ENCODE measurements at regions not wholly inside any gene's neighbourhood (a gene's known extent, or its start where the extent isn't known, plus 50 kb on each side); places are given as distances from the start of the nearest gene placed in this dataset.

- Histone ChIP-seq H3K27me3 (ENCODE audit: insufficient read depth in 3 of 3, low read length in 2 of 3) (peaks cover 0 to 7% (median 0%) of the 10 kb centered on the region in 3 donors), H3K4me3 (no peak overlapping the region), H3K9me3 (no peaks in the 10 kb centered on the region), H3K4me1 (no peaks in the 10 kb centered on the region), H3K27ac (no peak overlapping the region), H3K36me3 (ENCODE audit: insufficient read depth in 1 of 2, low read depth in 1 of 2) (no peaks in the 10 kb centered on the region)
- WGBS, 3 donors = 60 to 76% (median 74%) methylated on average over 4 of the region's 4 CpGs
- TF ChIP-seq CTCF (IDR thresholded peaks at IDR 0.05) = no peak
- no peak for ATAC-seq
- intact Hi-C loops (cut with DNase I) = no loop called here
- no peak for DNase-seq
These were observed 387.9 kb downstream of the BUD13 start for GRCh38 chr11:116384876-116385275.

- DNase-seq = no peak
- TF ChIP-seq CTCF (IDR thresholded peaks at IDR 0.05) = no peak
- H3K27ac ChIP-seq = no peak overlapping the region
- no peaks in the 10 kb centered on the region for H3K4me1 ChIP-seq
- H3K36me3 ChIP-seq (ENCODE audit: insufficient read depth in 1 of 2, low read depth in 1 of 2) = no peaks in the 10 kb centered on the region
- no peak for ATAC-seq
- no peak overlapping the region for H3K4me3 ChIP-seq
- H3K9me3 ChIP-seq = no peaks in the 10 kb centered on the region
- H3K27me3 ChIP-seq (ENCODE audit: insufficient read depth in 3 of 3, low read length in 2 of 3) = peaks cover 0 to 7% (median 0%) of the 10 kb centered on the region in 3 donors
- WGBS, 3 donors = 32 to 42% (median 37%) methylated on average over 5 of the region's 5 CpGs
- intact Hi-C loops (cut with DNase I) = no loop called here
These were observed 388.4 kb downstream of the BUD13 start for GRCh38 chr11:116384407-116384806.

- TF ChIP-seq CTCF (IDR thresholded peaks at IDR 0.05) = no peak
- Histone ChIP-seq H3K36me3 (ENCODE audit: insufficient read depth in 1 of 2, low read depth in 1 of 2) (no peaks in the 10 kb centered on the region), H3K4me3 (no peak overlapping the region), H3K4me1 (no peaks in the 10 kb centered on the region), H3K9me3 (no peaks in the 10 kb centered on the region), H3K27ac (no peak overlapping the region), H3K27me3 (ENCODE audit: insufficient read depth in 3 of 3, low read length in 2 of 3) (peaks cover 0 to 7% (median 2%) of the 10 kb centered on the region in 3 donors)
- DNase-seq = no peak
- no peak for ATAC-seq
- WGBS, 3 donors = 34 to 41% (median 35%) methylated on average over 7 of the region's 7 CpGs
- intact Hi-C loops (cut with DNase I) = no loop called here
These were observed 393.5 kb downstream of the BUD13 start for GRCh38 chr11:116379185-116379828.

GRCh38 chr11:116376547-116376946 lies 396.2 kb downstream of the BUD13 start:
- Histone ChIP-seq H3K4me3 (no peak overlapping the region), H3K27me3 (ENCODE audit: insufficient read depth in 3 of 3, low read length in 2 of 3) (peaks cover 0 to 4% (median 4%) of the 10 kb centered on the region in 3 donors), H3K27ac (no peak overlapping the region), H3K36me3 (ENCODE audit: insufficient read depth in 1 of 2, low read depth in 1 of 2) (no peaks in the 10 kb centered on the region), H3K4me1 (no peaks in the 10 kb centered on the region), H3K9me3 (no peaks in the 10 kb centered on the region)
- WGBS, 3 donors = 57 to 73% (median 72%) methylated on average over 1 of the region's 1 CpG
- no peak for DNase-seq
- ATAC-seq = no peak
- intact Hi-C loops (cut with DNase I) = no loop called here
- no peak for TF ChIP-seq CTCF (IDR thresholded peaks at IDR 0.05)

- Histone ChIP-seq H3K36me3 (ENCODE audit: insufficient read depth in 1 of 2, low read depth in 1 of 2) (no peaks in the 10 kb centered on the region), H3K4me1 (no peaks in the 10 kb centered on the region), H3K27me3 (ENCODE audit: insufficient read depth in 3 of 3, low read length in 2 of 3) (peaks cover 0 to 7% (median 4%) of the 10 kb centered on the region in 3 donors), H3K27ac (no peak overlapping the region), H3K9me3 (no peaks in the 10 kb centered on the region), H3K4me3 (no peak overlapping the region)
- no peak for TF ChIP-seq CTCF (IDR thresholded peaks at IDR 0.05)
- no peak for ATAC-seq
- WGBS, 3 donors = 89 to 96% (median 91%) methylated on average over 1 of the region's 1 CpG
- intact Hi-C loops (cut with DNase I) = no loop called here
- DNase-seq = no peak
These were observed 396.7 kb downstream of the BUD13 start for GRCh38 chr11:116376054-116376453.
